ENCODE measurements at regions not wholly inside any gene's neighbourhood (a gene's known extent, or its start where the extent isn't known, plus 50 kb on each side); places are given as distances from the start of the nearest gene placed in this dataset.
A peak's percentile ranks its signal among the peaks of the same experiment; 100 is the strongest.
"Not testable (repeated sequence)": the region's sequence is repeated elsewhere in the genome, so short reads cannot be mapped to it uniquely, and the experiment has no call there.

- DNase-seq (ENCODE audit: low read depth) = peak; percentile 97
Observed at GRCh38 chr3:177357352-177358090, 160.2 kb upstream of the TBL1XR1 start.

- DNase-seq (ENCODE audit: low read depth) = peak; percentile 99
Observed at GRCh38 chr3:177358091-177358976, 161.1 kb upstream of the TBL1XR1 start.

- DNase-seq (ENCODE audit: low read depth) = peak; percentile 67
Observed at GRCh38 chr3:177358977-177359592, 161.8 kb upstream of the TBL1XR1 start.

GRCh38 chr3:177359593-177360357 is 162.5 kb upstream of the TBL1XR1 start:
- DNase-seq (ENCODE audit: low read depth) = peak; percentile 99

- DNase-seq (ENCODE audit: low read depth) = no peak
Observed at GRCh38 chr3:177361081-177361938, 164.0 kb upstream of the TBL1XR1 start.

- no peak for DNase-seq (ENCODE audit: low read depth)
Observed at GRCh38 chr3:177362626-177363025, 165.3 kb upstream of the TBL1XR1 start.

GRCh38 chr3:177364236-177364635 is 167.0 kb upstream of the TBL1XR1 start:
- no peak for DNase-seq (ENCODE audit: low read depth)

GRCh38 chr3:177365294-177365693 is 168.0 kb upstream of the TBL1XR1 start:
- not testable (repeated sequence) for DNase-seq (ENCODE audit: low read depth)

GRCh38 chr3:177367788-177368187 is 170.5 kb upstream of the TBL1XR1 start:
- no peak for DNase-seq (ENCODE audit: low read depth)

- no peak for DNase-seq (ENCODE audit: low read depth)
Observed at GRCh38 chr3:177370246-177370822, 173.1 kb upstream of the TBL1XR1 start.

- DNase-seq (ENCODE audit: low read depth) = no peak
Observed at GRCh38 chr3:177371146-177371545, 173.9 kb upstream of the TBL1XR1 start.

- no peak for DNase-seq (ENCODE audit: low read depth)
Observed at GRCh38 chr3:177371888-177372287, 174.6 kb upstream of the TBL1XR1 start.

- no peak for DNase-seq (ENCODE audit: low read depth)
Observed at GRCh38 chr3:177374323-177374722, 177.0 kb upstream of the TBL1XR1 start.

- no peak for DNase-seq (ENCODE audit: low read depth)
Observed at GRCh38 chr3:177375316-177375715, 178.0 kb upstream of the TBL1XR1 start.

GRCh38 chr3:177377166-177377565 is 179.9 kb upstream of the TBL1XR1 start:
- DNase-seq (ENCODE audit: low read depth) = no peak

GRCh38 chr3:177378168-177378567 is 180.9 kb upstream of the TBL1XR1 start:
- no peak for DNase-seq (ENCODE audit: low read depth)

- DNase-seq (ENCODE audit: low read depth) = no peak
Observed at GRCh38 chr3:177379045-177379444, 181.8 kb upstream of the TBL1XR1 start.

- no peak for DNase-seq (ENCODE audit: low read depth)
Observed at GRCh38 chr3:177381070-177381469, 183.8 kb upstream of the TBL1XR1 start.

GRCh38 chr3:177382944-177383343 is 185.7 kb upstream of the TBL1XR1 start:
- DNase-seq (ENCODE audit: low read depth) = peak; percentile 37

GRCh38 chr3:177385186-177385585 is 187.9 kb upstream of the TBL1XR1 start:
- DNase-seq (ENCODE audit: low read depth) = no peak

All from RPMI7951 (cell line).